ENCODE measurements at regions not wholly inside any gene's neighbourhood (a gene's known extent, or its start where the extent isn't known, plus 50 kb on each side); places are given as distances from the start of the nearest gene placed in this dataset.

- Histone ChIP-seq H4K20me1 (ENCODE audit: insufficient read depth) (no peaks in the 10 kb centered on the region), H3K27me3 (ENCODE audit: insufficient read depth, low read depth) (no peaks in the 10 kb centered on the region), H3K36me3 (ENCODE audit: insufficient read depth) (no peaks in the 10 kb centered on the region), H2AFZ (ENCODE audit: low read depth) (no peak overlapping the region), H3K9ac (no peak overlapping the region), H3K4me3 (IDR thresholded peaks at IDR 0.05; ENCODE audit: insufficient read depth, low read depth, low read length) (no peak overlapping the region), H3K4me2 (no peak overlapping the region), H3K79me2 (ENCODE audit: insufficient read depth, low read depth) (no peaks in the 10 kb centered on the region), H3K4me1 (ENCODE audit: low read depth, poor library complexity, severe bottlenecking) (peaks cover 28% of the 10 kb centered on the region), H3K27ac (no peak overlapping the region)
- TF ChIP-seq, protein P1, sequence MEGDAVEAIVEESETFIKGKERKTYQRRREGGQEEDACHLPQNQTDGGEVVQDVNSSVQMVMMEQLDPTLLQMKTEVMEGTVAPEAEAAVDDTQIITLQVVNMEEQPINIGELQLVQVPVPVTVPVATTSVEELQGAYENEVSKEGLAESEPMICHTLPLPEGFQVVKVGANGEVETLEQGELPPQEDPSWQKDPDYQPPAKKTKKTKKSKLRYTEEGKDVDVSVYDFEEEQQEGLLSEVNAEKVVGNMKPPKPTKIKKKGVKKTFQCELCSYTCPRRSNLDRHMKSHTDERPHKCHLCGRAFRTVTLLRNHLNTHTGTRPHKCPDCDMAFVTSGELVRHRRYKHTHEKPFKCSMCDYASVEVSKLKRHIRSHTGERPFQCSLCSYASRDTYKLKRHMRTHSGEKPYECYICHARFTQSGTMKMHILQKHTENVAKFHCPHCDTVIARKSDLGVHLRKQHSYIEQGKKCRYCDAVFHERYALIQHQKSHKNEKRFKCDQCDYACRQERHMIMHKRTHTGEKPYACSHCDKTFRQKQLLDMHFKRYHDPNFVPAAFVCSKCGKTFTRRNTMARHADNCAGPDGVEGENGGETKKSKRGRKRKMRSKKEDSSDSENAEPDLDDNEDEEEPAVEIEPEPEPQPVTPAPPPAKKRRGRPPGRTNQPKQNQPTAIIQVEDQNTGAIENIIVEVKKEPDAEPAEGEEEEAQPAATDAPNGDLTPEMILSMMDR (conservative IDR thresholded peaks at IDR 0.05; ENCODE audit: low read depth, low read length): no peak
These were observed 90.7 kb upstream of the BACH2 start for GRCh38 chr6:90387383-90387775.

DNA sequence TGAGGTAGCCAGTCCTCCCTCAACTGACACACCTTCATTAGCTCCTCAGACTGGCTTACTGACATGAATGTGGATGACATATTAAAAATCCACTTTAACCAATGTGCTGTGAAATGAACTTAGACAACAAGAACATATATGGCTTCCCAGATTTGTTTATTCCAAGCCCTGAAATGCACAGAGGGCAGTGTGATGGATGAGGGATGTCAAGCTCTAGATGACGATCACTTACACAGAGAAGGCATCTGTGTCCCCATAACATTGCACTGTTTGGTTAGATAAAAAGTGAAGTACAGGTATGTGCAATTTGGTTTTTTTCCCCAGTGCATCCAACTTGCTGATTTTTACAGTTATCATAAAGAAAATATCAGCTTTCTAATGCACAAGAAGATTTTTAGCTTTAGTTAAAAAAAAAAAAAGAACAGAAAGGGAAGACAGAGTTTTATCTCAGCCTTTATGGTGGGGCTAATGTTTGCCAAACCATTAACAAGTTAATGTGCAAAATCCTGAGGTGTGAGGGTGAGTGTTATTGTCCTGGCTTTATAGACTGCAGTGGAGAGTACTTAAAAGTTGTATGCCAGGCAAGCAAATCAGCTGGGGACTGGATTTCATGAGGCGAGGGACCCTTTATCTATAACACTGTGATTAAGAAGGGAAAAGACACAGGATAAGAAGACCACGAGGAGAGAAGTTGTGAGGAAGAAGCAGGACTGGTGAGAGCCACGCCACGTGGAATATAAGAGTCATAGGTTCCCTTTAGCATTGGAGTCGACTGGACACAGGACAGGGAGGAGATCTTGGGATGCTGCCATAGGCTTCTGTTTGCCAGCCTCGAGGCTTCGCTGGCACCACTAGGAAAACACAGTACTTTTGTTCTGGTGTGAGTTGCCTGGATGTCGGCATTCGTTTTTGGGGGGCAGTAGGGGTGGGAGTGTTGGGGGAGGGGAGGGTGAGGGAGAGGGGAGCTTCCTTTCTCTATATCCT is 90.0 kb upstream of the BACH2 start:
- Histone ChIP-seq H3K4me3 (IDR thresholded peaks at IDR 0.05; ENCODE audit: insufficient read depth, low read depth, low read length) (no peak overlapping the region), H3K27ac (no peak overlapping the region), H3K36me3 (ENCODE audit: insufficient read depth) (no peaks in the 10 kb centered on the region), H4K20me1 (ENCODE audit: insufficient read depth) (no peaks in the 10 kb centered on the region), H3K4me2 (no peak overlapping the region), H2AFZ (ENCODE audit: low read depth) (no peak overlapping the region), H3K27me3 (ENCODE audit: insufficient read depth, low read depth) (no peaks in the 10 kb centered on the region), H3K9ac (no peak overlapping the region), H3K4me1 (ENCODE audit: low read depth, poor library complexity, severe bottlenecking) (peaks cover 28% of the 10 kb centered on the region), H3K79me2 (ENCODE audit: insufficient read depth, low read depth) (no peaks in the 10 kb centered on the region)
- TF ChIP-seq, protein P1 (conservative IDR thresholded peaks at IDR 0.05; ENCODE audit: low read depth, low read length): no peak

DNA sequence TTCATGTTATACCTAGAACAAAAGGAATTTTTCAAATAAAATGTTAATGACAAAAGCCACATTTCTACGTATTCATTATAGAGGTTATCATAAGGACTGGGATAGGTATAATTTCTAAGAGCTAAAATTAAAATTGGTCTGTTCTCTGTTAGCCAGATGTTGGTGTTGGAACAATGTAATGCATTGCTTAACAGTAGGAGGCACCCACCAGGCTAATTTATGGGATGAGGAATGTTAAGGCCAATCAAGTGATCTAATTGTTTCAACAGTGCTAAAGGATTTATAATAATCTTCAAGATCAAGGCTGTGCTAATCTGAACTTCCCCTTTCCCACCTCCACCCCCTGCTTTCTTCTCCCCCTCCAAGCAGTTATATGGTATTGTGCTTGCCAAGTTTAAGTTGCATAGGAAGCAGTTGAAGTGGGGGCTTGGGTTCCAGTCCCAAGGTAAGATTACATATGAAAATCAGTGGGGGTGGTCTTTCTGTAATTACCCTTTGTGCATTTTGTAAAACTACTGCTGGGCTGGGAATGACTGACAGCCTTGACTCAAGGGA is 89.2 kb upstream of the BACH2 start:
- Histone ChIP-seq H4K20me1 (ENCODE audit: insufficient read depth) (no peaks in the 10 kb centered on the region), H3K4me3 (IDR thresholded peaks at IDR 0.05; ENCODE audit: insufficient read depth, low read depth, low read length) (no peak overlapping the region), H3K36me3 (ENCODE audit: insufficient read depth) (no peaks in the 10 kb centered on the region), H2AFZ (ENCODE audit: low read depth) (no peak overlapping the region), H3K79me2 (ENCODE audit: insufficient read depth, low read depth) (no peaks in the 10 kb centered on the region), H3K27ac (no peak overlapping the region), H3K4me1 (ENCODE audit: low read depth, poor library complexity, severe bottlenecking) (peaks cover 28% of the 10 kb centered on the region), H3K9ac (no peak overlapping the region), H3K4me2 (no peak overlapping the region), H3K27me3 (ENCODE audit: insufficient read depth, low read depth) (no peaks in the 10 kb centered on the region)
- TF ChIP-seq, protein P1 (conservative IDR thresholded peaks at IDR 0.05; ENCODE audit: low read depth, low read length): no peak

DNA sequence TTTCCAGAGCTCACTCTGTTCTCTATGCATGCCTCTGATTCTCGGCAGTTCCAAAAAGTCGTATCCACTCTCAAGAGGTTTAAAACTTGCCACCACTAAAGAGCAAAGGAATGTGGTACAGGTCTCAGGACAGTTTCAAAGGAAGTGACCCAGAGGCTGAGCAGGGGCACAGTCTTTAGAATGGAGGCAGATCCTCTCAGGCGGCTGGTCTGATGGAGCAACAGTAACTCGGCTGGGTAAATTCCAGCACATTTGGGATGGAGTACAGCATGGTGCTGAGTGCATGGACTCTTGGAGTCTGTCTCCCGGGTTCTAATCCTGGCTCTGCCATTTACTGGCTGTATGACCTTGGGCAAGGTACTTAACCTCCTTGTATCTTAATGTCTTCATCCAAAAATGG is 88.1 kb upstream of the BACH2 start:
- no peak overlapping the region for H3K4me3 ChIP-seq (IDR thresholded peaks at IDR 0.05; ENCODE audit: insufficient read depth, low read depth, low read length)
- H3K4me2 ChIP-seq: no peak overlapping the region
- no peak overlapping the region for H2AFZ ChIP-seq (ENCODE audit: low read depth)
- TF ChIP-seq, protein P1 (conservative IDR thresholded peaks at IDR 0.05; ENCODE audit: low read depth, low read length): no peak
- no peak overlapping the region for H3K27ac ChIP-seq
- peaks cover 23% of the 10 kb centered on the region for H3K4me1 ChIP-seq (ENCODE audit: low read depth, poor library complexity, severe bottlenecking)
- no peaks in the 10 kb centered on the region for H3K36me3 ChIP-seq (ENCODE audit: insufficient read depth)
- no peaks in the 10 kb centered on the region for H3K27me3 ChIP-seq (ENCODE audit: insufficient read depth, low read depth)
- H3K9ac ChIP-seq: no peak overlapping the region
- H3K79me2 ChIP-seq (ENCODE audit: insufficient read depth, low read depth): no peaks in the 10 kb centered on the region
- H4K20me1 ChIP-seq (ENCODE audit: insufficient read depth): no peaks in the 10 kb centered on the region
